HG03066 (cell line): ENCODE measurements at regions not wholly inside any gene's neighbourhood (a gene's known extent, or its start where the extent isn't known, plus 50 kb on each side); places are given as distances from the start of the nearest gene placed in this dataset.

Source experiments
- ATAC-seq: cut with Tn5 transposase; IDR thresholded peaks from one replicate; pipeline ENCODE4 v1.9.1; 2021; ENCODE audit warnings: low read depth; ENCODE audit not compliant: unreplicated experiment

- no peak for ATAC-seq
Observed at GRCh38 chr12:25301798-25302197, 51.1 kb upstream of the KRAS start.
